ENCODE measurements at regions not wholly inside any gene's neighbourhood (a gene's known extent, or its start where the extent isn't known, plus 50 kb on each side); places are given as distances from the start of the nearest gene placed in this dataset.

GRCh38 chr2:199113111-199113510, 344.6 kb downstream of the SATB2 start:
- no peak for DNase-seq
- no peaks in the 10 kb centered on the region for H3K36me3 ChIP-seq (ENCODE audit: control insufficient read depth in 4 of 4, insufficient read depth in 4 of 4, low read length in 3 of 4)
- H3K4me1 ChIP-seq (ENCODE audit: control extremely low read depth in 1 of 4, control insufficient read depth in 4 of 4, insufficient read depth in 4 of 4, low read length in 3 of 4) = no peaks in the 10 kb centered on the region
- no CpG with 5 or more reads among the region's 2 CpGs for WGBS (ENCODE audit: insufficient coverage)
- POLR2A ChIA-PET = no interaction called here
- no peak overlapping the region for H3K27ac ChIP-seq (ENCODE audit: insufficient read depth in 1 of 2, low read depth in 1 of 2, low read length in 2 of 2, poor library complexity in 1 of 2, severe bottlenecking in 2 of 2)
- H3K27me3 ChIP-seq (replicated peaks in 2 of 5; ENCODE audit: control insufficient read depth in 4 of 5, insufficient read depth in 5 of 5, low read length in 4 of 5) = peaks cover 0 to 2% (median 0%) of the 10 kb centered on the region in 5 experiments
- CTCF ChIA-PET = no interaction called here
- H3K4me3 ChIP-seq (ENCODE audit: control insufficient read depth in 1 of 7, extremely low read depth in 1 of 7, insufficient read depth in 4 of 7, low read depth in 2 of 7, low read length in 6 of 7) = no peak overlapping the region
- H3K9me3 ChIP-seq (ENCODE audit: control extremely low read depth in 1 of 5, control insufficient read depth in 4 of 5, insufficient read depth in 2 of 5, low read depth in 1 of 5, low read length in 4 of 5) = no peaks in the 10 kb centered on the region

- H3K36me3 ChIP-seq (ENCODE audit: control insufficient read depth in 4 of 4, insufficient read depth in 4 of 4, low read length in 3 of 4) = no peaks in the 10 kb centered on the region
- H3K27me3 ChIP-seq (replicated peaks in 2 of 5; ENCODE audit: control insufficient read depth in 4 of 5, insufficient read depth in 5 of 5, low read length in 4 of 5) = peaks cover 0 to 2% (median 0%) of the 10 kb centered on the region in 5 experiments
- CTCF ChIA-PET = no interaction called here
- H3K9me3 ChIP-seq (ENCODE audit: control extremely low read depth in 1 of 5, control insufficient read depth in 4 of 5, insufficient read depth in 2 of 5, low read depth in 1 of 5, low read length in 4 of 5) = no peaks in the 10 kb centered on the region
- no peak for DNase-seq
- H3K4me1 ChIP-seq (ENCODE audit: control extremely low read depth in 1 of 4, control insufficient read depth in 4 of 4, insufficient read depth in 4 of 4, low read length in 3 of 4) = no peaks in the 10 kb centered on the region
- no peak overlapping the region for H3K4me3 ChIP-seq (ENCODE audit: control insufficient read depth in 1 of 7, extremely low read depth in 1 of 7, insufficient read depth in 4 of 7, low read depth in 2 of 7, low read length in 6 of 7)
- H3K27ac ChIP-seq (ENCODE audit: insufficient read depth in 1 of 2, low read depth in 1 of 2, low read length in 2 of 2, poor library complexity in 1 of 2, severe bottlenecking in 2 of 2) = no peak overlapping the region
- POLR2A ChIA-PET = no interaction called here
- no CpG with 5 or more reads among the region's 2 CpGs for WGBS (ENCODE audit: insufficient coverage)
Observed at GRCh38 chr2:199111458-199111857, 346.3 kb downstream of the SATB2 start.

- H3K4me1 ChIP-seq (ENCODE audit: control extremely low read depth in 1 of 4, control insufficient read depth in 4 of 4, insufficient read depth in 4 of 4, low read length in 3 of 4) = no peaks in the 10 kb centered on the region
- ChIA-PET CTCF (interaction anchor here (0.9 kb wide), 1 partner anchor 9 kb away, joined by 3 read pairs; no protein-coding TSS in a partner anchor), POLR2A (no interaction called here)
- no peak for DNase-seq
- no peak overlapping the region for H3K27ac ChIP-seq (ENCODE audit: insufficient read depth in 1 of 2, low read depth in 1 of 2, low read length in 2 of 2, poor library complexity in 1 of 2, severe bottlenecking in 2 of 2)
- H3K4me3 ChIP-seq (ENCODE audit: control insufficient read depth in 1 of 7, extremely low read depth in 1 of 7, insufficient read depth in 4 of 7, low read depth in 2 of 7, low read length in 6 of 7) = no peak overlapping the region
- WGBS (ENCODE audit: insufficient coverage) = no CpG with 5 or more reads among the region's 1 CpG
- no peaks in the 10 kb centered on the region for H3K9me3 ChIP-seq (ENCODE audit: control extremely low read depth in 1 of 5, control insufficient read depth in 4 of 5, insufficient read depth in 2 of 5, low read depth in 1 of 5, low read length in 4 of 5)
- H3K36me3 ChIP-seq (ENCODE audit: control insufficient read depth in 4 of 4, insufficient read depth in 4 of 4, low read length in 3 of 4) = no peaks in the 10 kb centered on the region
- peaks cover 0 to 2% (median 0%) of the 10 kb centered on the region in 5 experiments for H3K27me3 ChIP-seq (replicated peaks in 2 of 5; ENCODE audit: control insufficient read depth in 4 of 5, insufficient read depth in 5 of 5, low read length in 4 of 5)
Observed at GRCh38 chr2:199108056-199108455, 349.7 kb downstream of the SATB2 start.

- no peak overlapping the region for H3K27ac ChIP-seq (ENCODE audit: insufficient read depth in 1 of 2, low read depth in 1 of 2, low read length in 2 of 2, poor library complexity in 1 of 2, severe bottlenecking in 2 of 2)
- H3K4me3 ChIP-seq (ENCODE audit: control insufficient read depth in 1 of 7, extremely low read depth in 1 of 7, insufficient read depth in 4 of 7, low read depth in 2 of 7, low read length in 6 of 7) = no peak overlapping the region
- CTCF ChIA-PET = no interaction called here
- WGBS (ENCODE audit: insufficient coverage) = no CpG with 5 or more reads among the region's 3 CpGs
- peaks cover 0 to 2% (median 0%) of the 10 kb centered on the region in 5 experiments for H3K27me3 ChIP-seq (replicated peaks in 2 of 5; ENCODE audit: control insufficient read depth in 4 of 5, insufficient read depth in 5 of 5, low read length in 4 of 5)
- H3K4me1 ChIP-seq (ENCODE audit: control extremely low read depth in 1 of 4, control insufficient read depth in 4 of 4, insufficient read depth in 4 of 4, low read length in 3 of 4) = no peaks in the 10 kb centered on the region
- no peak for DNase-seq
- no peaks in the 10 kb centered on the region for H3K36me3 ChIP-seq (ENCODE audit: control insufficient read depth in 4 of 4, insufficient read depth in 4 of 4, low read length in 3 of 4)
- POLR2A ChIA-PET = no interaction called here
- no peaks in the 10 kb centered on the region for H3K9me3 ChIP-seq (ENCODE audit: control extremely low read depth in 1 of 5, control insufficient read depth in 4 of 5, insufficient read depth in 2 of 5, low read depth in 1 of 5, low read length in 4 of 5)
Observed at GRCh38 chr2:199105826-199106225, 351.9 kb downstream of the SATB2 start.

GRCh38 chr2:199101487-199101886, 356.3 kb downstream of the SATB2 start:
- ChIA-PET POLR2A (no interaction called here), CTCF (interaction anchor here (1.4 kb wide), 1 partner anchor 180 kb away, joined by 3 read pairs; no protein-coding TSS in a partner anchor)
- WGBS (ENCODE audit: insufficient coverage) = 100% methylated on average over 2 of the region's 3 CpGs
- Histone ChIP-seq H3K36me3 (ENCODE audit: control insufficient read depth in 4 of 4, insufficient read depth in 4 of 4, low read length in 3 of 4) (no peaks in the 10 kb centered on the region), H3K4me1 (ENCODE audit: control extremely low read depth in 1 of 4, control insufficient read depth in 4 of 4, insufficient read depth in 4 of 4, low read length in 3 of 4) (no peaks in the 10 kb centered on the region), H3K4me3 (ENCODE audit: control insufficient read depth in 1 of 7, extremely low read depth in 1 of 7, insufficient read depth in 4 of 7, low read depth in 2 of 7, low read length in 6 of 7) (no peak overlapping the region), H3K27me3 (replicated peaks in 2 of 5; ENCODE audit: control insufficient read depth in 4 of 5, insufficient read depth in 5 of 5, low read length in 4 of 5) (no peaks in the 10 kb centered on the region), H3K9me3 (ENCODE audit: control extremely low read depth in 1 of 5, control insufficient read depth in 4 of 5, insufficient read depth in 2 of 5, low read depth in 1 of 5, low read length in 4 of 5) (no peaks in the 10 kb centered on the region), H3K27ac (ENCODE audit: insufficient read depth in 1 of 2, low read depth in 1 of 2, low read length in 2 of 2, poor library complexity in 1 of 2, severe bottlenecking in 2 of 2) (no peak overlapping the region)
- DNase-seq = no peak

GRCh38 chr2:199100326-199101110, 357.2 kb downstream of the SATB2 start:
- Histone ChIP-seq H3K9me3 (ENCODE audit: control extremely low read depth in 1 of 5, control insufficient read depth in 4 of 5, insufficient read depth in 2 of 5, low read depth in 1 of 5, low read length in 4 of 5) (no peaks in the 10 kb centered on the region), H3K36me3 (ENCODE audit: control insufficient read depth in 4 of 4, insufficient read depth in 4 of 4, low read length in 3 of 4) (no peaks in the 10 kb centered on the region), H3K27ac (ENCODE audit: insufficient read depth in 1 of 2, low read depth in 1 of 2, low read length in 2 of 2, poor library complexity in 1 of 2, severe bottlenecking in 2 of 2) (no peak overlapping the region), H3K4me1 (ENCODE audit: control extremely low read depth in 1 of 4, control insufficient read depth in 4 of 4, insufficient read depth in 4 of 4, low read length in 3 of 4) (no peaks in the 10 kb centered on the region), H3K4me3 (ENCODE audit: control insufficient read depth in 1 of 7, extremely low read depth in 1 of 7, insufficient read depth in 4 of 7, low read depth in 2 of 7, low read length in 6 of 7) (no peak overlapping the region), H3K27me3 (replicated peaks in 2 of 5; ENCODE audit: control insufficient read depth in 4 of 5, insufficient read depth in 5 of 5, low read length in 4 of 5) (no peaks in the 10 kb centered on the region)
- 95% methylated on average over 3 of the region's 4 CpGs for WGBS (ENCODE audit: insufficient coverage)
- DNase-seq = no peak
- CTCF ChIA-PET = no interaction called here
- POLR2A ChIA-PET = no interaction called here

- no peaks in the 10 kb centered on the region for H3K27me3 ChIP-seq (replicated peaks in 2 of 5; ENCODE audit: control insufficient read depth in 4 of 5, insufficient read depth in 5 of 5, low read length in 4 of 5)
- POLR2A ChIA-PET = no interaction called here
Observed at GRCh38 chr2:199092419-199092818, 365.3 kb downstream of the SATB2 start.

More at GRCh38 chr2:199092419-199092818, 365.3 kb downstream of the SATB2 start:
- WGBS (ENCODE audit: insufficient coverage) = 92% methylated on average over 2 of the region's 2 CpGs
- no peak for DNase-seq
- CTCF ChIA-PET = no interaction called here
- H3K27ac ChIP-seq (ENCODE audit: insufficient read depth in 1 of 2, low read depth in 1 of 2, low read length in 2 of 2, poor library complexity in 1 of 2, severe bottlenecking in 2 of 2) = no peak overlapping the region
- H3K4me3 ChIP-seq (ENCODE audit: control insufficient read depth in 1 of 7, extremely low read depth in 1 of 7, insufficient read depth in 4 of 7, low read depth in 2 of 7, low read length in 6 of 7) = no peak overlapping the region
- no peaks in the 10 kb centered on the region for H3K4me1 ChIP-seq (ENCODE audit: control extremely low read depth in 1 of 4, control insufficient read depth in 4 of 4, insufficient read depth in 4 of 4, low read length in 3 of 4)
- no peaks in the 10 kb centered on the region for H3K36me3 ChIP-seq (ENCODE audit: control insufficient read depth in 4 of 4, insufficient read depth in 4 of 4, low read length in 3 of 4)
- no peaks in the 10 kb centered on the region for H3K9me3 ChIP-seq (ENCODE audit: control extremely low read depth in 1 of 5, control insufficient read depth in 4 of 5, insufficient read depth in 2 of 5, low read depth in 1 of 5, low read length in 4 of 5)

All from common myeloid progenitor, CD34-positive (primary cell).